Adrenal gland (tissue), 5 donors: ENCODE measurements at regions not wholly inside any gene's neighbourhood (a gene's known extent, or its start where the extent isn't known, plus 50 kb on each side); places are given as distances from the start of the nearest gene placed in this dataset.
"Not testable (repeated sequence)": the region's sequence is repeated elsewhere in the genome, so short reads cannot be mapped to it uniquely, and the experiment has no call there.

Experiments used
- POLR2A ChIP-seq, 2 donors: fragments of 450-650 bp; IDR thresholded peaks; one replicate each; pipeline ENCODE4 v1.6.1; 2017; ENCODE audit warnings: antibody characterized with exemption in 2 of 2, mild to moderate bottlenecking in 2 of 2, moderate library complexity in 1 of 2
- TF ChIP-seq, protein P1 (sequence below), 6 experiments: fragments of 450-650 bp in 4 of 6; fragments of 200-600 bp in 2 of 6; sonication (generic) in 1 of 6; IDR thresholded peaks; 1 replicate in 5 of 6; 2 replicates in 1 of 6; pipeline versions ENCODE4 v1.5.1 to v1.8.0; 2016 to 2021; ENCODE audit warnings: antibody characterized with exemption in 6 of 6, mild to moderate bottlenecking in 2 of 6, moderate library complexity in 1 of 6
- donor health status: DM: no; HTN: no; CAD: no.

DNA sequence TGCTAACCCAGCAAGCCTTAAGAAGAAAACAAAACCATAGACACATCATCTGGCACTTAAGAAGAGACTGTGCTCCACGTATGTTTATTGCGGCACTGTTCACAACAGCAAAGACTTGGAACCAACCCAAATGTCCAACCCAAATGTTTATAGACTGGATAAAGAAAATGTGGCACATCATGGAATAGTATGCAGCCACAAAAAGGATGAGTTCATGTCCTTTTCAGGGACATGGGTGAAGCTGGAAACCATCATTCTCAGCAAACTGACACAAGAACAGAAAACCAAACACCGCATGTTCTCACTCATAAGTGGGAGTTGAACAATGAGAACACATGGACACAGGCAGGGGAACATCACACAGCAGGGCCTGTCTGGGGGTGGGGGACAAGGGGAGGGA, 76.5 kb upstream of the PLEKHG1 start:
- TF ChIP-seq, protein P1, sequence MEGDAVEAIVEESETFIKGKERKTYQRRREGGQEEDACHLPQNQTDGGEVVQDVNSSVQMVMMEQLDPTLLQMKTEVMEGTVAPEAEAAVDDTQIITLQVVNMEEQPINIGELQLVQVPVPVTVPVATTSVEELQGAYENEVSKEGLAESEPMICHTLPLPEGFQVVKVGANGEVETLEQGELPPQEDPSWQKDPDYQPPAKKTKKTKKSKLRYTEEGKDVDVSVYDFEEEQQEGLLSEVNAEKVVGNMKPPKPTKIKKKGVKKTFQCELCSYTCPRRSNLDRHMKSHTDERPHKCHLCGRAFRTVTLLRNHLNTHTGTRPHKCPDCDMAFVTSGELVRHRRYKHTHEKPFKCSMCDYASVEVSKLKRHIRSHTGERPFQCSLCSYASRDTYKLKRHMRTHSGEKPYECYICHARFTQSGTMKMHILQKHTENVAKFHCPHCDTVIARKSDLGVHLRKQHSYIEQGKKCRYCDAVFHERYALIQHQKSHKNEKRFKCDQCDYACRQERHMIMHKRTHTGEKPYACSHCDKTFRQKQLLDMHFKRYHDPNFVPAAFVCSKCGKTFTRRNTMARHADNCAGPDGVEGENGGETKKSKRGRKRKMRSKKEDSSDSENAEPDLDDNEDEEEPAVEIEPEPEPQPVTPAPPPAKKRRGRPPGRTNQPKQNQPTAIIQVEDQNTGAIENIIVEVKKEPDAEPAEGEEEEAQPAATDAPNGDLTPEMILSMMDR (IDR thresholded peaks at IDR 0.05) = not testable (repeated sequence)
- not testable (repeated sequence) for TF ChIP-seq POLR2A (IDR thresholded peaks at IDR 0.05)
